Loucy (cell line): ENCODE measurements at regions not wholly inside any gene's neighbourhood (a gene's known extent, or its start where the extent isn't known, plus 50 kb on each side); places are given as distances from the start of the nearest gene placed in this dataset.

ENCODE experiments used
- H2AFZ ChIP-seq: fragments of 200-600 bp; sonication (generic); 2 replicates; pipeline ENCODE4 v1.6.0; 2016; ENCODE audit warnings: antibody characterized with exemption, mild to moderate bottlenecking, low read length, moderate library complexity
- H3F3A ChIP-seq: fragments of 200-600 bp; 2 replicates; pipeline ENCODE4 v1.6.0; 2016; ENCODE audit warnings: antibody characterized with exemption, low read depth, mild to moderate bottlenecking
- H3K27me3 ChIP-seq: fragments of 200-600 bp; sonication (generic); 2 replicates; pipeline ENCODE4 v1.6.1; 2014; ENCODE audit warnings: low read length, mild to moderate bottlenecking; ENCODE audit not compliant: insufficient read depth, poor library complexity, severe bottlenecking
- H3K36me3 ChIP-seq: fragments of 200-600 bp; sonication (generic); 2 replicates; pipeline ENCODE4 v1.6.1; 2016; ENCODE audit warnings: low read length; ENCODE audit not compliant: insufficient read depth
- H3K4me1 ChIP-seq: fragments of 200-600 bp; sonication (generic); 2 replicates; pipeline ENCODE4 v1.5.1; 2014; ENCODE audit warnings: low read length, mild to moderate bottlenecking; ENCODE audit not compliant: insufficient read depth, poor library complexity, severe bottlenecking
- H3K4me2 ChIP-seq: fragments of 200-600 bp; sonication (generic); 2 replicates; pipeline ENCODE4 v1.6.0; 2014; ENCODE audit warnings: antibody characterized with exemption, low read length, low read depth, mild to moderate bottlenecking; ENCODE audit not compliant: poor library complexity, severe bottlenecking
- H3K4me3 ChIP-seq: fragments of 200-600 bp; sonication (generic); 2 replicates; pipeline ENCODE4 v1.5.1; 2014; ENCODE audit warnings: low read length, mild to moderate bottlenecking, mixed read lengths; ENCODE audit not compliant: poor library complexity, severe bottlenecking
- H3K79me2 ChIP-seq: fragments of 200-600 bp; sonication (generic); 2 replicates; pipeline ENCODE4 v1.6.1; 2014; ENCODE audit warnings: low read length; ENCODE audit not compliant: insufficient read depth
- H3K9ac ChIP-seq: fragments of 200-600 bp; sonication (generic); 2 replicates; pipeline ENCODE4 v1.6.0; 2014; ENCODE audit warnings: mild to moderate bottlenecking, low read depth, low read length, moderate library complexity; ENCODE audit not compliant: poor library complexity, severe bottlenecking
- H3K9me2 ChIP-seq: fragments of 200-600 bp; sonication (generic); replicated peaks from 2 replicates; pipeline ENCODE4 v1.6.1; 2016; ENCODE audit warnings: low read depth, low read length, mixed read lengths
- H3K9me3 ChIP-seq: fragments of 200-600 bp; sonication (generic); 2 replicates; pipeline ENCODE4 v1.6.1; 2014; ENCODE audit warnings: mild to moderate bottlenecking, antibody characterized with exemption, low read length, low read depth; ENCODE audit not compliant: insufficient read depth
- H4K20me1 ChIP-seq: fragments of 200-600 bp; sonication (generic); 2 replicates; pipeline ENCODE4 v1.6.0; 2014; ENCODE audit warnings: antibody characterized with exemption, low read length, mild to moderate bottlenecking; ENCODE audit not compliant: insufficient read depth, poor library complexity, severe bottlenecking
- EZH2phosphoT487 ChIP-seq: fragments of 200-600 bp; IDR thresholded peaks from 2 replicates; pipeline ENCODE4 v1.6.1; 2018; ENCODE audit warnings: antibody characterized with exemption, mild to moderate bottlenecking, moderate library complexity, borderline replicate concordance
- TF ChIP-seq, protein P1 (sequence below): fragments of 200-600 bp; sonication (generic); conservative IDR thresholded peaks from 2 replicates; pipeline ENCODE4 v1.5.1; 2014; ENCODE audit warnings: mild to moderate bottlenecking, antibody characterized with exemption, low read length

GRCh38 chr5:98630621-98631020 is 142.8 kb upstream of the RGMB start:
- Histone ChIP-seq H3K4me2 (no peak overlapping the region), H2AFZ (no peak overlapping the region), H3K36me3 (no peaks in the 10 kb centered on the region), H3K9me2 (no peaks in the 10 kb centered on the region), H4K20me1 (no peaks in the 10 kb centered on the region), H3K27me3 (no peaks in the 10 kb centered on the region), H3K4me3 (no peak overlapping the region), H3F3A (no peaks in the 10 kb centered on the region), H3K9ac (no peak overlapping the region), H3K79me2 (no peaks in the 10 kb centered on the region), H3K9me3 (no peaks in the 10 kb centered on the region), H3K4me1 (no peaks in the 10 kb centered on the region)
- TF ChIP-seq, protein P1, sequence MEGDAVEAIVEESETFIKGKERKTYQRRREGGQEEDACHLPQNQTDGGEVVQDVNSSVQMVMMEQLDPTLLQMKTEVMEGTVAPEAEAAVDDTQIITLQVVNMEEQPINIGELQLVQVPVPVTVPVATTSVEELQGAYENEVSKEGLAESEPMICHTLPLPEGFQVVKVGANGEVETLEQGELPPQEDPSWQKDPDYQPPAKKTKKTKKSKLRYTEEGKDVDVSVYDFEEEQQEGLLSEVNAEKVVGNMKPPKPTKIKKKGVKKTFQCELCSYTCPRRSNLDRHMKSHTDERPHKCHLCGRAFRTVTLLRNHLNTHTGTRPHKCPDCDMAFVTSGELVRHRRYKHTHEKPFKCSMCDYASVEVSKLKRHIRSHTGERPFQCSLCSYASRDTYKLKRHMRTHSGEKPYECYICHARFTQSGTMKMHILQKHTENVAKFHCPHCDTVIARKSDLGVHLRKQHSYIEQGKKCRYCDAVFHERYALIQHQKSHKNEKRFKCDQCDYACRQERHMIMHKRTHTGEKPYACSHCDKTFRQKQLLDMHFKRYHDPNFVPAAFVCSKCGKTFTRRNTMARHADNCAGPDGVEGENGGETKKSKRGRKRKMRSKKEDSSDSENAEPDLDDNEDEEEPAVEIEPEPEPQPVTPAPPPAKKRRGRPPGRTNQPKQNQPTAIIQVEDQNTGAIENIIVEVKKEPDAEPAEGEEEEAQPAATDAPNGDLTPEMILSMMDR: no peak
- no peak for TF ChIP-seq EZH2phosphoT487

- no peaks in the 10 kb centered on the region for H3K9me3 ChIP-seq
- no peaks in the 10 kb centered on the region for H3K36me3 ChIP-seq
- H3K4me3 ChIP-seq: no peak overlapping the region
- no peak for TF ChIP-seq EZH2phosphoT487
- TF ChIP-seq, protein P1: no peak
- H3K9ac ChIP-seq: no peak overlapping the region
- H3K27me3 ChIP-seq: no peaks in the 10 kb centered on the region
- no peak overlapping the region for H2AFZ ChIP-seq
- H4K20me1 ChIP-seq: no peaks in the 10 kb centered on the region
- no peaks in the 10 kb centered on the region for H3K4me1 ChIP-seq
- H3F3A ChIP-seq: no peaks in the 10 kb centered on the region
- no peak overlapping the region for H3K4me2 ChIP-seq
- H3K79me2 ChIP-seq: no peaks in the 10 kb centered on the region
- no peaks in the 10 kb centered on the region for H3K9me2 ChIP-seq
Observed at GRCh38 chr5:98631311-98632054, 142.0 kb upstream of the RGMB start.

GRCh38 chr5:98635656-98636055 is 137.8 kb upstream of the RGMB start:
- Histone ChIP-seq H2AFZ (no peak overlapping the region), H3K4me3 (no peak overlapping the region), H3K4me2 (no peak overlapping the region), H3K4me1 (no peaks in the 10 kb centered on the region), H3K9ac (no peak overlapping the region), H3K36me3 (no peaks in the 10 kb centered on the region), H3K9me2 (no peaks in the 10 kb centered on the region), H3K27me3 (no peaks in the 10 kb centered on the region), H3K9me3 (no peaks in the 10 kb centered on the region), H4K20me1 (no peaks in the 10 kb centered on the region), H3F3A (no peaks in the 10 kb centered on the region), H3K79me2 (no peaks in the 10 kb centered on the region)
- TF ChIP-seq EZH2phosphoT487: no peak

GRCh38 chr5:98637116-98637515 is 136.3 kb upstream of the RGMB start:
- Histone ChIP-seq H2AFZ (no peak overlapping the region), H3F3A (no peaks in the 10 kb centered on the region), H3K9me3 (no peaks in the 10 kb centered on the region), H3K36me3 (no peaks in the 10 kb centered on the region), H3K9me2 (no peaks in the 10 kb centered on the region), H3K9ac (no peak overlapping the region), H3K79me2 (no peaks in the 10 kb centered on the region), H3K4me3 (no peak overlapping the region), H3K4me1 (no peaks in the 10 kb centered on the region), H3K4me2 (no peak overlapping the region), H4K20me1 (no peaks in the 10 kb centered on the region), H3K27me3 (no peaks in the 10 kb centered on the region)
- TF ChIP-seq, protein P1: no peak
- TF ChIP-seq EZH2phosphoT487: no peak
